Endothelial cell of umbilical vein (primary cell): ENCODE measurements at regions not wholly inside any gene's neighbourhood (a gene's known extent, or its start where the extent isn't known, plus 50 kb on each side); places are given as distances from the start of the nearest gene placed in this dataset.

Experiments
- BruUV-seq: library from RNA; stranded (reverse); fragments of 400-500 nt; replicated peaks from 2 replicates; lab custom pipeline; 2021; lab: Mats Ljungman, UMichigan
- CTCF ChIA-PET: fragments of 300-600, 350-600 bp; sonication (Branson Sonifier 250); formaldehyde crosslinking; loops from one replicate; lab custom pipeline; 2021; ENCODE audit warnings: antibody characterized with exemption, inconsistent platforms; lab: Charles Lee
- POLR2A ChIA-PET: fragments of 300-600, 350-600 bp; sonication (Branson Sonifier 250); formaldehyde crosslinking; loops from one replicate; lab custom pipeline; 2021; ENCODE audit warnings: antibody characterized with exemption, inconsistent platforms; lab: Charles Lee
- DNase-seq: peaks from one replicate; pipeline ENCODE4 v3.0.0-alpha.2; 2011; ENCODE audit warnings: low read depth, low spot score
- FAIRE-seq: peaks from 2 replicates; lab custom pipeline; 2011; peaks lifted over from hg19 to GRCh38; lab: Jason Lieb, UNC
- H2AFZ ChIP-seq: 2 replicates; pipeline ENCODE4 v1.6.0; 2012; ENCODE audit warnings: low read depth, low read length, control low read depth, inconsistent platforms
- H3K27ac ChIP-seq: 2 replicates; pipeline ENCODE4 v1.5.1; 2011; ENCODE audit warnings: low read depth, mild to moderate bottlenecking, control low read depth, low read length, moderate library complexity; ENCODE audit not compliant: insufficient read depth
- H3K27me3 ChIP-seq, 2 experiments: 2 replicates each; pipeline versions ENCODE4 v1.6.0 to v1.6.1; 2011; ENCODE audit warnings: low read length in 2 of 2, mixed read lengths in 1 of 2; ENCODE audit not compliant: control insufficient read depth in 2 of 2, insufficient read depth in 2 of 2
- H3K36me3 ChIP-seq, 2 experiments: 2 replicates in 1 of 2; 3 replicates in 1 of 2; pipeline ENCODE4 v1.5.1; 2011; ENCODE audit warnings: low read length in 2 of 2, mild to moderate bottlenecking in 1 of 2, moderate library complexity in 1 of 2; ENCODE audit not compliant: control insufficient read depth in 2 of 2, insufficient read depth in 2 of 2; ENCODE audit errors: extremely low read depth in 1 of 2
- H3K4me1 ChIP-seq: 3 replicates; pipeline ENCODE4 v1.5.1; 2011; ENCODE audit warnings: mild to moderate bottlenecking, low read length; ENCODE audit not compliant: control insufficient read depth, insufficient read depth; ENCODE audit errors: extremely low read depth
- H3K4me2 ChIP-seq: 2 replicates; pipeline ENCODE4 v1.6.1; 2011; ENCODE audit warnings: low read length, control low read depth, mixed read lengths; ENCODE audit not compliant: insufficient read depth
- H3K4me3 ChIP-seq, 3 experiments: fragments of 200-600 bp in 1 of 3; sonication (generic), shearing (Covaris generic) in 1 of 3; replicated peaks in 1 of 3; 2 replicates each; pipeline ENCODE4 v1.5.1; 2011 to 2016; ENCODE audit warnings: control low read depth in 3 of 3, low read length in 3 of 3, mild to moderate bottlenecking in 2 of 3, inconsistent platforms in 1 of 3, low read depth in 1 of 3, moderate library complexity in 1 of 3; ENCODE audit not compliant: insufficient read depth in 1 of 3
- H3K79me2 ChIP-seq: 2 replicates; pipeline ENCODE4 v1.6.0; 2012; ENCODE audit warnings: low read length, inconsistent platforms; ENCODE audit not compliant: control insufficient read depth, insufficient read depth
- H3K9ac ChIP-seq: replicated peaks from 2 replicates; pipeline ENCODE3; 2011; ENCODE audit warnings: low read length, control low read depth; ENCODE audit not compliant: insufficient read depth; ENCODE audit errors: extremely low read depth
- H3K9me1 ChIP-seq: replicated peaks from 3 replicates; pipeline ENCODE4 v1.6.0; 2011; ENCODE audit warnings: mild to moderate bottlenecking, low read length; ENCODE audit not compliant: control insufficient read depth, insufficient read depth; ENCODE audit errors: extremely low read depth
- H3K9me3 ChIP-seq: replicated peaks from 2 replicates; pipeline ENCODE4 v1.5.1; 2012; ENCODE audit warnings: low read length, inconsistent platforms; ENCODE audit not compliant: control insufficient read depth, insufficient read depth
- H4K20me1 ChIP-seq: replicated peaks from 2 replicates; pipeline ENCODE3; 2011; ENCODE audit warnings: mild to moderate bottlenecking, low read length; ENCODE audit not compliant: control insufficient read depth, insufficient read depth; ENCODE audit errors: extremely low read depth
- EZH2 ChIP-seq: IDR thresholded peaks from 2 replicates; pipeline ENCODE4 v1.6.1; 2012; ENCODE audit warnings: borderline replicate concordance, low read depth, mild to moderate bottlenecking, moderate library complexity, low read length, inconsistent platforms; ENCODE audit not compliant: severe bottlenecking
- FOS ChIP-seq: IDR thresholded peaks from 2 replicates; pipeline ENCODE4 v1.6.1; 2011; ENCODE audit warnings: mild to moderate bottlenecking, low read length, moderate library complexity, borderline replicate concordance; ENCODE audit not compliant: insufficient read depth
- GATA2 ChIP-seq: IDR thresholded peaks from 2 replicates; pipeline ENCODE4 v1.7.0; 2011; ENCODE audit warnings: low read depth, mild to moderate bottlenecking, moderate library complexity, mixed read lengths, low read length; ENCODE audit not compliant: insufficient read length, insufficient read depth
- JUN ChIP-seq: IDR thresholded peaks from 2 replicates; pipeline ENCODE4 v1.6.1; 2011; ENCODE audit warnings: borderline replicate concordance, low read depth; ENCODE audit not compliant: insufficient read length, insufficient read depth
- MYC ChIP-seq: IDR thresholded peaks from one replicate; pipeline ENCODE4 v1.6.1; 2011; ENCODE audit warnings: mild to moderate bottlenecking, low read depth, low read length
- POLR2A ChIP-seq: IDR thresholded peaks from 2 replicates; pipeline ENCODE4 v1.6.1; 2012; ENCODE audit warnings: low read depth, mild to moderate bottlenecking, control low read depth, low read length
- POLR2AphosphoS5 ChIP-seq: IDR thresholded peaks from 2 replicates; pipeline ENCODE4 v1.6.1; 2012; ENCODE audit warnings: low read depth, mild to moderate bottlenecking, control low read depth, low read length, moderate library complexity; ENCODE audit not compliant: insufficient read depth
- dilution Hi-C: fragments of 300-500 bp; cut with MboI; formaldehyde crosslinking; loops from one replicate; pipeline ENCODE4 v1.15.0; 2019; ENCODE audit warnings: low sequenced_read_pairs; ENCODE audit not compliant: extremely low pct_ligation_motif_present
- intact Hi-C: fragments of 100-400 bp; cut with micrococcal nuclease; formaldehyde crosslinking; loops from one replicate; pipeline ENCODE4 v1.10.0; 2022
- TF ChIP-seq, protein P1 (sequence below): IDR thresholded peaks from 2 replicates; pipeline ENCODE4 v1.6.1; 2011; ENCODE audit not compliant: insufficient read depth, insufficient read length
- TF ChIP-seq, protein P2 (sequence below), 2 donors: IDR thresholded peaks; 1 replicate in 1 of 2; 2 replicates in 1 of 2; pipeline ENCODE4 v1.5.1; 2011; ENCODE audit warnings: low read length in 2 of 2, mild to moderate bottlenecking in 2 of 2, moderate library complexity in 2 of 2, control low read depth in 1 of 2, inconsistent platforms in 1 of 2, low read depth in 1 of 2; ENCODE audit not compliant: insufficient read depth in 1 of 2; ENCODE audit errors: extremely low read depth in 1 of 2

DNA sequence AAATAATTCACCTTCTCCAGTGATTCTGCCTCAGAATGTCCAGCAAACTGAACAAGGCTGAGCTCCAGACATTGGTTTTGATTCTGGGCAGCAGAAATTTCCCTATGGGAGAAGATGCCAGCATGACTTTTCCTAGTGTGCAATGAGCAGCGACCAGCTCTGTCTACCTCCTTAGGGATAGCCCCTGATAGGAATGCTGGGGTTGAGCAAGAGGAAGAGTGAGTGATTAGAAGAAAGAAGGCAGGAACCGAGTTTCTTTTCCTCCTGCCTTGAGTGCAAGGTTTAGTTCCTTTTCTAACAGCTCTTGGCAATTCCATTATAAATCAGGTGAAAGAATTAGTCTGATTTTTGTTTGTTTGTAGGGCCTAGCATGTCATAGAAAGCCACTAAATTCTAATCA is 379.0 kb downstream of the DAD1 start:
- intact Hi-C loops, result no loop called here

More for the DNA sequence above, 379.0 kb downstream of the DAD1 start:
- dilution Hi-C loops, result no loop called here
- DNase-seq, result no peak
- no peak overlapping the region for H3K4me2 ChIP-seq
- no TSS peak for BruUV-seq
- H3K27me3 ChIP-seq, result peaks cover 4 to 17% of the 10 kb centered on the region in 2 experiments
- TF ChIP-seq EZH2 (no peak), POLR2AphosphoS5 (no peak), JUN (no peak), MYC (no peak), POLR2A (no peak), FOS (no peak), GATA2 (no peak)
- TF ChIP-seq, protein P1, sequence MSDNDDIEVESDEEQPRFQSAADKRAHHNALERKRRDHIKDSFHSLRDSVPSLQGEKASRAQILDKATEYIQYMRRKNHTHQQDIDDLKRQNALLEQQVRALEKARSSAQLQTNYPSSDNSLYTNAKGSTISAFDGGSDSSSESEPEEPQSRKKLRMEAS, result no peak
- TF ChIP-seq, protein P2, sequence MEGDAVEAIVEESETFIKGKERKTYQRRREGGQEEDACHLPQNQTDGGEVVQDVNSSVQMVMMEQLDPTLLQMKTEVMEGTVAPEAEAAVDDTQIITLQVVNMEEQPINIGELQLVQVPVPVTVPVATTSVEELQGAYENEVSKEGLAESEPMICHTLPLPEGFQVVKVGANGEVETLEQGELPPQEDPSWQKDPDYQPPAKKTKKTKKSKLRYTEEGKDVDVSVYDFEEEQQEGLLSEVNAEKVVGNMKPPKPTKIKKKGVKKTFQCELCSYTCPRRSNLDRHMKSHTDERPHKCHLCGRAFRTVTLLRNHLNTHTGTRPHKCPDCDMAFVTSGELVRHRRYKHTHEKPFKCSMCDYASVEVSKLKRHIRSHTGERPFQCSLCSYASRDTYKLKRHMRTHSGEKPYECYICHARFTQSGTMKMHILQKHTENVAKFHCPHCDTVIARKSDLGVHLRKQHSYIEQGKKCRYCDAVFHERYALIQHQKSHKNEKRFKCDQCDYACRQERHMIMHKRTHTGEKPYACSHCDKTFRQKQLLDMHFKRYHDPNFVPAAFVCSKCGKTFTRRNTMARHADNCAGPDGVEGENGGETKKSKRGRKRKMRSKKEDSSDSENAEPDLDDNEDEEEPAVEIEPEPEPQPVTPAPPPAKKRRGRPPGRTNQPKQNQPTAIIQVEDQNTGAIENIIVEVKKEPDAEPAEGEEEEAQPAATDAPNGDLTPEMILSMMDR (IDR thresholded peaks at IDR 0.05; ENCODE audit: extremely low read depth in 1 of 2, insufficient read depth in 1 of 2, low read depth in 1 of 2, low read length in 2 of 2), result no peak
- no peak overlapping the region for H3K27ac ChIP-seq
- no peak for FAIRE-seq
- no peaks in the 10 kb centered on the region for H3K4me1 ChIP-seq
- ChIA-PET POLR2A (no interaction called here), CTCF (interaction anchor here (1.0 to 1.1 kb wide), 3 partner anchors 9 to 16 kb away, joined by 3 to 4 read pairs (median 4); no protein-coding TSS in a partner anchor)
- H3K79me2 ChIP-seq, result no peaks in the 10 kb centered on the region
- H4K20me1 ChIP-seq, result no peaks in the 10 kb centered on the region
- no peak overlapping the region for H2AFZ ChIP-seq
- no peaks in the 10 kb centered on the region for H3K36me3 ChIP-seq
- no peaks in the 10 kb centered on the region for H3K9me1 ChIP-seq
- H3K4me3 ChIP-seq, result no peak overlapping the region
- no peaks in the 10 kb centered on the region for H3K9me3 ChIP-seq
- H3K9ac ChIP-seq, result no peak overlapping the region
